ENCODE measurements at regions not wholly inside any gene's neighbourhood (a gene's known extent, or its start where the extent isn't known, plus 50 kb on each side); places are given as distances from the start of the nearest gene placed in this dataset.

DNA sequence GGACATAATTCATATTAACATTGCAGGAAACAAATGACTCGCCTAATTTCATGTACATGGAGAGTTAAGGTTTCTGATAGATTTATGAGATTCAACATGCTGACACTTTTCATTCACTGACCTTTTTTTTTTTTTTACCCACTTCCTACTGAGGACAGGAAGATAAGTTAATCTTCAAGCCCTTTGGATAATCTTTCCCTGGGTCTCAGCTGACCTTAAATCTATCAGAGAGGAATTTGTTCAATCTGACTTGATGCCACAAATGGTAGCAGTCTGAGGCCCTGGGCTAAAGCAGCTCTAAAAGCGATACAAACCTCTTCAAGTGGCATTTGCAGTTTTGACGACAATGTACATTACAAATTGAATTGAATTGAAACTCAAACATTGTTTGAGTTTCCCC is 493.3 kb upstream of the SORCS1 start:
- no peak for TF ChIP-seq EZH2 (IDR thresholded peaks at IDR 0.05; ENCODE audit: borderline replicate concordance, low read length)
- TF ChIP-seq, protein P1, sequence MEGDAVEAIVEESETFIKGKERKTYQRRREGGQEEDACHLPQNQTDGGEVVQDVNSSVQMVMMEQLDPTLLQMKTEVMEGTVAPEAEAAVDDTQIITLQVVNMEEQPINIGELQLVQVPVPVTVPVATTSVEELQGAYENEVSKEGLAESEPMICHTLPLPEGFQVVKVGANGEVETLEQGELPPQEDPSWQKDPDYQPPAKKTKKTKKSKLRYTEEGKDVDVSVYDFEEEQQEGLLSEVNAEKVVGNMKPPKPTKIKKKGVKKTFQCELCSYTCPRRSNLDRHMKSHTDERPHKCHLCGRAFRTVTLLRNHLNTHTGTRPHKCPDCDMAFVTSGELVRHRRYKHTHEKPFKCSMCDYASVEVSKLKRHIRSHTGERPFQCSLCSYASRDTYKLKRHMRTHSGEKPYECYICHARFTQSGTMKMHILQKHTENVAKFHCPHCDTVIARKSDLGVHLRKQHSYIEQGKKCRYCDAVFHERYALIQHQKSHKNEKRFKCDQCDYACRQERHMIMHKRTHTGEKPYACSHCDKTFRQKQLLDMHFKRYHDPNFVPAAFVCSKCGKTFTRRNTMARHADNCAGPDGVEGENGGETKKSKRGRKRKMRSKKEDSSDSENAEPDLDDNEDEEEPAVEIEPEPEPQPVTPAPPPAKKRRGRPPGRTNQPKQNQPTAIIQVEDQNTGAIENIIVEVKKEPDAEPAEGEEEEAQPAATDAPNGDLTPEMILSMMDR (IDR thresholded peaks at IDR 0.05; ENCODE audit: low read length): no peak

Measured in OCI-LY1 (cell line).